Endodermal cell (in vitro differentiated cells): ENCODE measurements at regions not wholly inside any gene's neighbourhood (a gene's known extent, or its start where the extent isn't known, plus 50 kb on each side); places are given as distances from the start of the nearest gene placed in this dataset.
"Not testable (repeated sequence)": the region's sequence is repeated elsewhere in the genome, so short reads cannot be mapped to it uniquely, and the experiment has no call there.

Source experiments
- DNase-seq: peaks from one replicate; pipeline ENCODE4 v3.0.0-alpha.2; 2017
- H3K27ac ChIP-seq: 2 replicates; pipeline ENCODE4 v1.5.1; 2013; ENCODE audit warnings: mild to moderate bottlenecking, low read depth, low read length, moderate library complexity
- H3K27me3 ChIP-seq: 2 replicates; pipeline ENCODE4 v1.6.1; 2013; ENCODE audit warnings: mild to moderate bottlenecking, low read length, moderate library complexity; ENCODE audit not compliant: insufficient read depth, control insufficient read depth, poor library complexity, severe bottlenecking
- H3K36me3 ChIP-seq: 2 replicates; pipeline ENCODE4 v1.7.0; 2013; ENCODE audit warnings: mild to moderate bottlenecking, low read length, moderate library complexity; ENCODE audit not compliant: control insufficient read depth, insufficient read depth
- H3K4me1 ChIP-seq: one replicate; pipeline ENCODE4 v1.7.0; 2013; ENCODE audit warnings: low read length; ENCODE audit not compliant: control insufficient read depth, insufficient read depth
- H3K4me3 ChIP-seq: 2 replicates; pipeline ENCODE4 v1.5.1; 2013; ENCODE audit warnings: mild to moderate bottlenecking, low read length, moderate library complexity
- H3K9ac ChIP-seq: 2 replicates; pipeline ENCODE4 v1.6.1; 2013; ENCODE audit warnings: mild to moderate bottlenecking, low read length, moderate library complexity; ENCODE audit not compliant: poor library complexity, severe bottlenecking; ENCODE audit errors: extremely low read depth
- H3K9me3 ChIP-seq: 2 replicates; pipeline ENCODE4 v1.6.1; 2013; ENCODE audit warnings: mild to moderate bottlenecking, low read length, moderate library complexity; ENCODE audit not compliant: control insufficient read depth
- H3K27ac Mint-ChIP-seq: 2 replicates; pipeline ENCODE4 v1.8.0; 2020; ENCODE audit warnings: mixed read lengths
- H3K27me3 Mint-ChIP-seq: 2 replicates; pipeline ENCODE4 v1.8.0; 2021; ENCODE audit warnings: mild to moderate bottlenecking, mixed read lengths; ENCODE audit not compliant: insufficient read depth
- H3K36me3 Mint-ChIP-seq: 2 replicates; pipeline ENCODE4 v1.8.0; 2020; ENCODE audit warnings: low read depth, mixed read lengths
- H3K4me1 Mint-ChIP-seq: 2 replicates; pipeline ENCODE4 v1.8.0; 2020; ENCODE audit warnings: mixed read lengths
- H3K4me3 Mint-ChIP-seq: 2 replicates; pipeline ENCODE4 v1.8.0; 2020; ENCODE audit warnings: mild to moderate bottlenecking, moderate library complexity, mixed read lengths
- H3K9me3 Mint-ChIP-seq: 2 replicates; pipeline ENCODE4 v1.8.0; 2020; ENCODE audit warnings: mild to moderate bottlenecking, mixed read lengths
- WGBS, 2 experiments: methylation state at CpG; one replicate each; pipeline versions ENCODE4 v1.1.5 to v1.1.7; 2013; ENCODE audit warnings: missing lambda C conversion rate in 2 of 2, mixed read lengths in 1 of 2; ENCODE audit not compliant: insufficient coverage in 1 of 2, insufficient read length in 1 of 2; 5-methylcytosine and 5-hydroxymethylcytosine counted together
- TF ChIP-seq, protein P1 (sequence below): fragments of 200-600 bp; sonication (generic); conservative IDR thresholded peaks from 2 replicates; pipeline ENCODE4 v1.5.0; 2021; ENCODE audit warnings: antibody characterized with exemption, mild to moderate bottlenecking

DNA sequence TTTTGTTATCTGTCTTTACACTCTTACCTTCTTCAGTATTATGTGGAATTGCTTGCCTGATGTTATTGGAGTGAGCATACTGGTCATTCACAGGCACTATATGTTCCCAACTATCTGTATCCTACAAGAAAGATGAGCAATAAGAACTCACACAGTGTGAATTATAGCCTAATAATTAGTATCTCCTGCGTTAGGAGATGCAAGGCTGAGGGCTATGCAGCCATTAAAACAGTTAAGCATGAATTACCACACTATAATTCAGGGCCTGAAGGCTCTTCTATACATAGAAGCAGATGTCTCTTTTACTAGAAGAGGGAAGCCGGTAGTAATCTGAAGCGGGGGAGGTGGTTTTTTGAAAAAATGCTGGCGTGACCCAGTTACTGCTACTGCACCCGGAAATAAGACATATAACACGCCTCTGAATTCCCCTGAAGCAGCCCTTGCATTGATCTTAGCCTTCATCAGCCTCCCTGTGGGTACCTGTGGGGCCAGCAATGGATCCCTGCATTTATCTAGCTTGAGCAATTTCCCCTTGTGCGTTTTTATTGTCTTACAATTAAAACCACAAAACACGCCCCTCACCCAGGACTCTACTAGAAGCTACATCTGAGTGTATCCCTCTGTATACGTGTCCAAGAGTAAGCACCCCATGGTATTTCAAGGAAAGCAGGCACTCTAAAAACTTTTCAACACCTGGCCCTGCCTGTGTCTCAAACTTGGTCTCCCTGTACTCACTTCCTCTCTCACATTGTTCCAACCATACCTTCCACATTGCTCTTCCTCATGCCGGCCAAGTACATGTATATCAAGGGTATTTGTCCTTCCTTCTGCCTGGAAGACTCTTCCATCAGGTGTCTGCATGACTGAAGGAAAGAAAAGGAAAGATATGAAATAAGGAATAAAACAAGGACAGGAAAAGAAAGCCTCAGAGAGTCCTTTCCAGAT, 210.9 kb upstream of the ARID2 start:
- Histone ChIP-seq H3K36me3 (no peaks in the 10 kb centered on the region), H3K27me3 (no peaks in the 10 kb centered on the region), H3K4me1 (no peaks in the 10 kb centered on the region), H3K9me3 (peaks cover 7% of the 10 kb centered on the region), H3K27ac (no peak overlapping the region), H3K9ac (no peak overlapping the region), H3K4me3 (no peak overlapping the region)
- WGBS, 2 experiments = 92 to 94% methylated on average over 9 to 10 of the region's 10 CpGs
- TF ChIP-seq, protein P1, sequence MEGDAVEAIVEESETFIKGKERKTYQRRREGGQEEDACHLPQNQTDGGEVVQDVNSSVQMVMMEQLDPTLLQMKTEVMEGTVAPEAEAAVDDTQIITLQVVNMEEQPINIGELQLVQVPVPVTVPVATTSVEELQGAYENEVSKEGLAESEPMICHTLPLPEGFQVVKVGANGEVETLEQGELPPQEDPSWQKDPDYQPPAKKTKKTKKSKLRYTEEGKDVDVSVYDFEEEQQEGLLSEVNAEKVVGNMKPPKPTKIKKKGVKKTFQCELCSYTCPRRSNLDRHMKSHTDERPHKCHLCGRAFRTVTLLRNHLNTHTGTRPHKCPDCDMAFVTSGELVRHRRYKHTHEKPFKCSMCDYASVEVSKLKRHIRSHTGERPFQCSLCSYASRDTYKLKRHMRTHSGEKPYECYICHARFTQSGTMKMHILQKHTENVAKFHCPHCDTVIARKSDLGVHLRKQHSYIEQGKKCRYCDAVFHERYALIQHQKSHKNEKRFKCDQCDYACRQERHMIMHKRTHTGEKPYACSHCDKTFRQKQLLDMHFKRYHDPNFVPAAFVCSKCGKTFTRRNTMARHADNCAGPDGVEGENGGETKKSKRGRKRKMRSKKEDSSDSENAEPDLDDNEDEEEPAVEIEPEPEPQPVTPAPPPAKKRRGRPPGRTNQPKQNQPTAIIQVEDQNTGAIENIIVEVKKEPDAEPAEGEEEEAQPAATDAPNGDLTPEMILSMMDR = no peak
- Mint-ChIP-seq H3K27me3 (no peaks in the 10 kb centered on the region), H3K4me3 (no peak overlapping the region), H3K36me3 (no peaks in the 10 kb centered on the region), H3K4me1 (no peaks in the 10 kb centered on the region), H3K27ac (no peak overlapping the region), H3K9me3 (peaks cover 12% of the 10 kb centered on the region)
- DNase-seq = no peak

DNA sequence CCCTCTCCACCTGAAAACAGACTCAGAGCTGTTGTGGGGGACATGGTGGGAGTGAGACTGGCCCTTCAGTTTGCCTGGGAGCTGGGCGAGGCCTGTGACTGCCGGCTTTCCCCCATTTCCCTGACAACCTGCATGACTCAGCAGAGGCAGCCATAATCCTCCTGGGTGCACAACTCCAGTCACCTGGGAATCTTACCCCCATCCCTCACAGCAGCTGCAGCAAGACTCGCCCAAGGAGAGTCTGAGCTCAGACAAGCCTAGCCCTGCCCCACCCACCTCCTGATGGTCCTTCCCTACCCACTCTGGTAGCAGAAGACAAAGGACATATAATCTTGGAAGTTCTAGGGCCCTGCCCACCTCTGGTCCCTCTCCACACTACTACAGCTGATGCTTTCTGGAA, 207.3 kb upstream of the ARID2 start:
- H3K4me1 ChIP-seq = no peaks in the 10 kb centered on the region
- H3K4me3 ChIP-seq = no peak overlapping the region
- Mint-ChIP-seq H3K9me3 (peaks cover 40% of the 10 kb centered on the region), H3K4me3 (no peak overlapping the region), H3K27ac (no peak overlapping the region), H3K4me1 (no peaks in the 10 kb centered on the region), H3K36me3 (peaks cover 2% of the 10 kb centered on the region), H3K27me3 (peaks cover 15% of the 10 kb centered on the region)
- WGBS, 2 experiments = 100% methylated on average over 3 of the region's 3 CpGs; no CpG with 5 or more reads in 1 of the 2 experiments
- no peaks in the 10 kb centered on the region for H3K36me3 ChIP-seq
- no peak overlapping the region for H3K9ac ChIP-seq
- TF ChIP-seq, protein P1 = no peak
- H3K27me3 ChIP-seq = no peaks in the 10 kb centered on the region
- peaks cover 16% of the 10 kb centered on the region for H3K9me3 ChIP-seq
- no peak overlapping the region for H3K27ac ChIP-seq
- DNase-seq = peak; percentile 39

DNA sequence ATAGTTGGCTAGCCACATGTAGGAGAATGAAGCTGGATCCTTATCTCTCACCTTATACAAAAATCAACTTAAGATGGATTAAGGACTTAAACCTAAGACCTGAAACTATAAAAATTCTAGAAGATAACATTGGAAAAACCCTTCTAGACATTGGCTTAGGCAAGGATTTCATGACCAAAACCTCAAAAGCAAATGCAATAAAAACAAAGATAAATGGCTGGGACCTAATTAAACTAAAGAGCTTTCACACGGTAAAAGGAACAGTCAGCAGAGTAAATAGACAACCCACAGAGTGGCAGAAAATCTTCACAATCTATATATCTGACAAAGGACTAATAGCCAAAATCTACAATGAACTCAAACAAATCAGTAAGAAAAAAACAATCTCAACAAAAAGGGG, 202.7 kb upstream of the ARID2 start:
- not testable (repeated sequence) for H3K4me1 Mint-ChIP-seq

More for the DNA sequence above, 202.7 kb upstream of the ARID2 start:
- not testable (repeated sequence) for H3K27ac Mint-ChIP-seq, H3K9ac ChIP-seq, H3K4me1 ChIP-seq, DNase-seq, H3K4me3 ChIP-seq, H3K27ac ChIP-seq, H3K4me3 Mint-ChIP-seq, H3K27me3 ChIP-seq, H3K36me3 ChIP-seq, H3K36me3 Mint-ChIP-seq
- peaks cover 52% of the 10 kb centered on the region for H3K9me3 Mint-ChIP-seq
- H3K27me3 Mint-ChIP-seq = peaks cover 15% of the 10 kb centered on the region
- peaks cover 32% of the 10 kb centered on the region for H3K9me3 ChIP-seq
- 55% methylated on average over 1 of the region's 1 CpG; no CpG with 5 or more reads in 1 of the 2 experiments for WGBS, 2 experiments
